ENCODE measurements at regions not wholly inside any gene's neighbourhood (a gene's known extent, or its start where the extent isn't known, plus 50 kb on each side); places are given as distances from the start of the nearest gene placed in this dataset.

GRCh38 chr6:92184933-92185332 is 1234.4 kb downstream of the EPHA7 start:
- DNase-seq (ENCODE audit: low read depth) = no peak
- TF ChIP-seq CTCF (conservative IDR thresholded peaks at IDR 0.05; ENCODE audit: low read length) = no peak
- H3K4me3 ChIP-seq (ENCODE audit: low read length) = no peak overlapping the region

- no peak overlapping the region for H3K4me3 ChIP-seq (ENCODE audit: low read length)
- TF ChIP-seq CTCF (conservative IDR thresholded peaks at IDR 0.05; ENCODE audit: low read length) = no peak
- no peak for DNase-seq (ENCODE audit: low read depth)
These were observed 1238.0 kb downstream of the EPHA7 start for GRCh38 chr6:92181347-92181746.

GRCh38 chr6:92180090-92180489 is 1239.3 kb downstream of the EPHA7 start:
- DNase-seq (ENCODE audit: low read depth) = no peak
- no peak overlapping the region for H3K4me3 ChIP-seq (ENCODE audit: low read length)
- TF ChIP-seq CTCF (conservative IDR thresholded peaks at IDR 0.05; ENCODE audit: low read length) = no peak

GRCh38 chr6:92176666-92177065 is 1242.7 kb downstream of the EPHA7 start:
- no peak for DNase-seq (ENCODE audit: low read depth)
- H3K4me3 ChIP-seq (ENCODE audit: low read length) = no peak overlapping the region
- TF ChIP-seq CTCF (conservative IDR thresholded peaks at IDR 0.05; ENCODE audit: low read length) = no peak

GRCh38 chr6:92174398-92175073 is 1244.8 kb downstream of the EPHA7 start:
- DNase-seq (ENCODE audit: low read depth) = no peak
- H3K4me3 ChIP-seq (ENCODE audit: low read length) = no peak overlapping the region
- no peak for TF ChIP-seq CTCF (conservative IDR thresholded peaks at IDR 0.05; ENCODE audit: low read length)

GRCh38 chr6:92169506-92169905 is 1249.9 kb downstream of the EPHA7 start:
- no peak for DNase-seq (ENCODE audit: low read depth)
- H3K4me3 ChIP-seq (ENCODE audit: low read length) = no peak overlapping the region
- TF ChIP-seq CTCF (conservative IDR thresholded peaks at IDR 0.05; ENCODE audit: low read length) = no peak

GRCh38 chr6:92166666-92167065 is 1252.7 kb downstream of the EPHA7 start:
- TF ChIP-seq CTCF (conservative IDR thresholded peaks at IDR 0.05; ENCODE audit: low read length) = no peak
- DNase-seq (ENCODE audit: low read depth) = no peak
- H3K4me3 ChIP-seq (ENCODE audit: low read length) = no peak overlapping the region
